Suprapubic skin (tissue), 4 donors: ENCODE measurements at regions not wholly inside any gene's neighbourhood (a gene's known extent, or its start where the extent isn't known, plus 50 kb on each side); places are given as distances from the start of the nearest gene placed in this dataset.

Experiments
- CTCF ChIP-seq, 2 donors: fragments of 200-600 bp in 1 of 2; fragments of 450-650 bp in 1 of 2; sonication (generic) in 1 of 2; IDR thresholded peaks; one replicate each; pipeline ENCODE4 v1.5.1; 2016 to 2019; ENCODE audit warnings: antibody characterized with exemption in 2 of 2, mild to moderate bottlenecking in 1 of 2, moderate library complexity in 1 of 2
- POLR2A ChIP-seq, 2 donors: fragments of 450-650 bp; IDR thresholded peaks; one replicate each; pipeline ENCODE4 v1.6.1; 2017; ENCODE audit warnings: antibody characterized with exemption in 2 of 2, mild to moderate bottlenecking in 2 of 2, moderate library complexity in 2 of 2
- POLR2AphosphoS5 ChIP-seq, 3 donors: sonication (generic); formaldehyde crosslinking; IDR thresholded peaks; one replicate each; pipeline ENCODE4 v1.6.1; 2017; ENCODE audit warnings: antibody characterized with exemption in 3 of 3

- TF ChIP-seq CTCF (IDR thresholded peaks at IDR 0.05) (no peak), POLR2A (IDR thresholded peaks at IDR 0.05) (no peak), POLR2AphosphoS5 (IDR thresholded peaks at IDR 0.05) (no peak)
Measured at GRCh38 chr7:25998499-25998898, 153.5 kb upstream of the NFE2L3 start.
